Sigmoid colon (tissue), 3 donors: ENCODE measurements at regions not wholly inside any gene's neighbourhood (a gene's known extent, or its start where the extent isn't known, plus 50 kb on each side); places are given as distances from the start of the nearest gene placed in this dataset.

Experiments used
- CTCF ChIP-seq, 4 experiments: fragments of 450-650 bp in 3 of 4; fragments of 200-600 bp in 1 of 4; IDR thresholded peaks; one replicate each; pipeline ENCODE4 v1.5.1; 2016 to 2019; ENCODE audit warnings: antibody characterized with exemption in 4 of 4, mild to moderate bottlenecking in 3 of 4, moderate library complexity in 2 of 4
- POLR2A ChIP-seq, 2 donors: fragments of 450-650 bp; IDR thresholded peaks; one replicate each; pipeline ENCODE4 v1.6.1; 2016; ENCODE audit warnings: antibody characterized with exemption in 2 of 2, mild to moderate bottlenecking in 2 of 2, moderate library complexity in 2 of 2

DNA sequence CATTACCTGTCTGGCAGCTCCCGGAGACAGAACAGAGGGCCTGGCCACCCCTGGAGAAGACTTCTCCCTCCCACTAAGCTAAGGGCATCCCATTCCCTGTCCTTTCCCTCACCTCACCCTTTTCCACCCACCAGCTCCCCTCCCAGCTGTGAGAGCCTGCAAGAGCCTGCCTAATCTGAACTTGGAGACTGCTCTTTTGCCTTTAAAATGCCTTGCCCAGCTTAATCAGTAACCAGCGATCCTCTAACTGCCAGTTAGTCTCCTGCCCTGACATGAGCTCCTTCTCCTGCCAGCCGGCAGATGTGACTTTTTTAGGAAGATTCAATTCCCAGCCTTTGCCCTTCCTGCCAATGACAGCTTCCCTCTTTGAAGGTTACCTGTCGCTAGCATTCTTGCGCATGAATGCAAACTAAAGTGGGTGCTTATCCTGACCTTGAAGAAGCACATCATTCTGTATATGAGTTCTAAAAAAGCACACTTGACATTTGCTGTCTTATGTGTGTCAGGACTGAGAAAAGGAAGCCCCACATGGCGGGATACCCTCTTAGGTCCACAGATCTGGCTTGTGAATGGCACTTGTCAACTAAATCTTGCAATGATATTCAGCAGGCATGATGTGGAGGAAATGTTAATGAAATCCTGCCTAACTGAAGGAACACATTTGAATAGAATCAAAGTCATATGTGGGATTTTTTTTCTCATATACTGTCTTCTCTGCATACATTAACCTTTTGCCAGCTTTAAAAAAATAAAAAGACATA is 411.2 kb upstream of the SLC30A5 start:
- TF ChIP-seq CTCF (IDR thresholded peaks at IDR 0.05) (no peak), POLR2A (IDR thresholded peaks at IDR 0.05) (no peak)
